A673 (cell line): ENCODE measurements at regions not wholly inside any gene's neighbourhood (a gene's known extent, or its start where the extent isn't known, plus 50 kb on each side); places are given as distances from the start of the nearest gene placed in this dataset.

Source experiments
- BruUV-seq: library from RNA; stranded (reverse); fragments of 400-500 nt; replicated peaks from 2 replicates; lab custom pipeline; 2021; lab: Mats Ljungman, UMichigan
- CTCF ChIA-PET: fragments of 300-600 bp; sonication (Branson Sonifier 250); formaldehyde crosslinking; loops from one replicate; lab custom pipeline; 2022; ENCODE audit warnings: antibody characterized with exemption; lab: Charles Lee
- POLR2A ChIA-PET: fragments of 300-600 bp; sonication (Branson Sonifier 250); formaldehyde crosslinking; loops from one replicate; lab custom pipeline; 2022; ENCODE audit warnings: antibody characterized with exemption; ENCODE audit not compliant: low non-redundant PET; lab: Charles Lee
- DNase-seq: peaks from one replicate; pipeline ENCODE4 v3.0.0-alpha.2; 2015; ENCODE audit warnings: low spot score
- H3K27ac ChIP-seq: fragments of 200-600 bp; sonication (generic); 2 replicates; pipeline ENCODE4 v1.5.1; 2016; ENCODE audit warnings: mixed run types, low read depth, mild to moderate bottlenecking, mixed read lengths, antibody characterized with exemption, low read length; ENCODE audit not compliant: poor library complexity, severe bottlenecking
- H3K27me3 ChIP-seq: fragments of 200-600 bp; sonication (generic); replicated peaks from 2 replicates; pipeline ENCODE4 v1.6.1; 2017; ENCODE audit warnings: mixed run types, low read depth, mild to moderate bottlenecking, mixed read lengths, antibody characterized with exemption, low read length; ENCODE audit not compliant: insufficient read depth, poor library complexity
- H3K36me3 ChIP-seq: fragments of 200-600 bp; sonication (generic); 2 replicates; pipeline ENCODE4 v1.6.1; 2016; ENCODE audit warnings: mixed run types, mild to moderate bottlenecking, mixed read lengths, antibody characterized with exemption, low read length; ENCODE audit not compliant: insufficient read depth, poor library complexity, severe bottlenecking
- H3K4me1 ChIP-seq: fragments of 200-600 bp; sonication (generic); 2 replicates; pipeline ENCODE4 v1.6.1; 2017; ENCODE audit warnings: mixed run types, mild to moderate bottlenecking, mixed read lengths, antibody characterized with exemption, low read length; ENCODE audit not compliant: insufficient read depth, poor library complexity, severe bottlenecking
- H3K4me3 ChIP-seq: fragments of 200-600 bp; sonication (generic); 2 replicates; pipeline ENCODE4 v1.5.1; 2016; ENCODE audit warnings: low read depth, mixed run types, mild to moderate bottlenecking, mixed read lengths, low read length; ENCODE audit not compliant: poor library complexity, severe bottlenecking
- H3K9me3 ChIP-seq: fragments of 200-600 bp; sonication (generic); 2 replicates; pipeline ENCODE4 v1.6.1; 2016; ENCODE audit warnings: mixed run types, low read depth, mild to moderate bottlenecking, mixed read lengths, antibody characterized with exemption, low read length; ENCODE audit not compliant: poor library complexity, severe bottlenecking
- EZH2 ChIP-seq: fragments of 200-600 bp; sonication (generic); IDR thresholded peaks from 2 replicates; pipeline ENCODE4 v1.6.1; 2017; ENCODE audit warnings: borderline replicate concordance, low read depth, mild to moderate bottlenecking, mixed read lengths, antibody characterized with exemption, low read length; ENCODE audit not compliant: poor library complexity, severe bottlenecking
- intact Hi-C: fragments of 100-400 bp; cut with micrococcal nuclease; formaldehyde crosslinking; loops from one replicate; pipeline ENCODE4 v1.10.0; 2022; ENCODE audit not compliant: unreplicated experiment
- TF ChIP-seq, protein P1 (sequence below): fragments of 300-800, 200-600 bp; sonication (generic); conservative IDR thresholded peaks from 2 replicates; pipeline ENCODE4 v1.5.1; 2017; ENCODE audit warnings: low read depth, mild to moderate bottlenecking, antibody characterized with exemption, low read length, moderate library complexity, mixed read lengths

DNA sequence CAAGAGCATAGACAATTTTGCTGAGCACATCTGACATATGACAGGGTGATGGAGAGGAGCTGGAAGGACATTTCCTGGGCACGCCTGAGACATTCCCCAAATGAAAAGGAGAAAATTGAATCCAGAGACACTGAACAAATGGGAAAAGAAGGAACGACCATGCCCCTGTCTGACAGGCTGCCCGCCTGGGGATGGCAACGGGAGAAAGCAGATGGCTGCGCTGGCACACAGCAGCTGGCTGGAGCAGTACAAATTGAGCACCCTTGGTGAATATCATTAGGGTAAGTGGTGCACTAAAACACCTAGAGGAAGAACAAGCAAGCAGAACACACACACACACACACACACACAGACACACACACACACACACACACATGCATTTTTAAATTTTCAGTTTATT lies 174.3 kb upstream of the DUSP10 start:
- no TSS peak for BruUV-seq
- POLR2A ChIA-PET: no interaction called here
- no peak overlapping the region for H3K4me3 ChIP-seq

GRCh38 chr1:221915764-221916163 lies 173.9 kb upstream of the DUSP10 start:
- ChIA-PET POLR2A (no interaction called here), CTCF (no interaction called here)
- Histone ChIP-seq H3K36me3 (no peaks in the 10 kb centered on the region), H3K27me3 (no peaks in the 10 kb centered on the region), H3K27ac (no peak overlapping the region), H3K4me1 (no peaks in the 10 kb centered on the region), H3K4me3 (no peak overlapping the region), H3K9me3 (no peaks in the 10 kb centered on the region)
- TF ChIP-seq, protein P1, sequence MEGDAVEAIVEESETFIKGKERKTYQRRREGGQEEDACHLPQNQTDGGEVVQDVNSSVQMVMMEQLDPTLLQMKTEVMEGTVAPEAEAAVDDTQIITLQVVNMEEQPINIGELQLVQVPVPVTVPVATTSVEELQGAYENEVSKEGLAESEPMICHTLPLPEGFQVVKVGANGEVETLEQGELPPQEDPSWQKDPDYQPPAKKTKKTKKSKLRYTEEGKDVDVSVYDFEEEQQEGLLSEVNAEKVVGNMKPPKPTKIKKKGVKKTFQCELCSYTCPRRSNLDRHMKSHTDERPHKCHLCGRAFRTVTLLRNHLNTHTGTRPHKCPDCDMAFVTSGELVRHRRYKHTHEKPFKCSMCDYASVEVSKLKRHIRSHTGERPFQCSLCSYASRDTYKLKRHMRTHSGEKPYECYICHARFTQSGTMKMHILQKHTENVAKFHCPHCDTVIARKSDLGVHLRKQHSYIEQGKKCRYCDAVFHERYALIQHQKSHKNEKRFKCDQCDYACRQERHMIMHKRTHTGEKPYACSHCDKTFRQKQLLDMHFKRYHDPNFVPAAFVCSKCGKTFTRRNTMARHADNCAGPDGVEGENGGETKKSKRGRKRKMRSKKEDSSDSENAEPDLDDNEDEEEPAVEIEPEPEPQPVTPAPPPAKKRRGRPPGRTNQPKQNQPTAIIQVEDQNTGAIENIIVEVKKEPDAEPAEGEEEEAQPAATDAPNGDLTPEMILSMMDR: no peak
- TF ChIP-seq EZH2: no peak
- DNase-seq: no peak
- intact Hi-C loops: no loop called here
- BruUV-seq: no TSS peak

More for the DNA sequence above, 174.3 kb upstream of the DUSP10 start:
- TF ChIP-seq, protein P1: no peak
- no peak for TF ChIP-seq EZH2
- intact Hi-C loops: no loop called here
- Histone ChIP-seq H3K27me3 (no peaks in the 10 kb centered on the region), H3K9me3 (no peaks in the 10 kb centered on the region), H3K36me3 (no peaks in the 10 kb centered on the region), H3K27ac (no peak overlapping the region), H3K4me1 (no peaks in the 10 kb centered on the region)
- CTCF ChIA-PET: no interaction called here
- no peak for DNase-seq

DNA sequence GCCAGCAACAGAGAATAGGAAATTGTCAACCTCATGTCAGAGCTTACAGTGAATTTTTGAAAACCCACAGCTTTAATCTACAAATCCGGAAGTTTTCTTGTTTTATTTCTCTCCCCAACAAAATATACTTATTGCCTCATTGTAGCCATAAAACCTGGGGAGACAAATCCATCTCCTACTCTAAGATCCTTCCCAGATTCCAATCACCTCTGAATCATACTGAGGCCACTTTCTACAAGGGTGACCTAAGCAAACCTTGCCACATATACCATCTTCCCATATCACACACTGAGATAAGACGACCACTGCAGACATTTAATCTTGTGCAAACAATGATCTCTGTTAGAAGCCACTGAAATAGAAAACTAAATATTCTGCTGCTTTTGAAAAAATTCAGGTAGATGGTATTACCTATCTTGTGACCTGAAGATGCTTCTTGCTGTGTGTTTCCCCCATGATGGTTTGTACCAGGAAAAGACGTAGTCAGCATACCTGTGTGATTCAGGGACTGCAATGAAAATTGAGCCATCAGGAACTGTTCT lies 171.5 kb upstream of the DUSP10 start:
- TF ChIP-seq, protein P1: no peak
- no peak for TF ChIP-seq EZH2
- CTCF ChIA-PET: no interaction called here
- no peaks in the 10 kb centered on the region for H3K36me3 ChIP-seq
- H3K4me1 ChIP-seq: no peaks in the 10 kb centered on the region
- intact Hi-C loops: no loop called here
- no peak overlapping the region for H3K27ac ChIP-seq
- no peaks in the 10 kb centered on the region for H3K9me3 ChIP-seq
- H3K4me3 ChIP-seq: no peak overlapping the region
- H3K27me3 ChIP-seq: no peaks in the 10 kb centered on the region
- DNase-seq: no peak
- no TSS peak for BruUV-seq
- POLR2A ChIA-PET: no interaction called here
